Osteocyte (in vitro differentiated cells): ENCODE measurements at regions not wholly inside any gene's neighbourhood (a gene's known extent, or its start where the extent isn't known, plus 50 kb on each side); places are given as distances from the start of the nearest gene placed in this dataset.
"Not testable (repeated sequence)": the region's sequence is repeated elsewhere in the genome, so short reads cannot be mapped to it uniquely, and the experiment has no call there.

ENCODE experiments used
- DNase-seq: peaks from one replicate; pipeline ENCODE4 v3.0.0; 2021; ENCODE audit warnings: mixed read lengths; ENCODE audit not compliant: unreplicated experiment; ENCODE audit errors: extremely low spot score
- H3K27ac Mint-ChIP-seq: one replicate; pipeline ENCODE4 v1.8.0; 2021; ENCODE audit warnings: mild to moderate bottlenecking, mixed read lengths; ENCODE audit not compliant: unreplicated experiment
- H3K27me3 Mint-ChIP-seq: one replicate; pipeline ENCODE4 v1.8.0; 2021; ENCODE audit warnings: mixed read lengths; ENCODE audit not compliant: unreplicated experiment
- H3K36me3 Mint-ChIP-seq: one replicate; pipeline ENCODE4 v1.8.0; 2021; ENCODE audit warnings: mixed read lengths; ENCODE audit not compliant: unreplicated experiment
- H3K4me1 Mint-ChIP-seq: one replicate; pipeline ENCODE4 v1.8.0; 2021; ENCODE audit warnings: mixed read lengths; ENCODE audit not compliant: unreplicated experiment
- H3K4me3 Mint-ChIP-seq: one replicate; pipeline ENCODE4 v1.8.0; 2021; ENCODE audit warnings: mild to moderate bottlenecking, moderate library complexity, mixed read lengths; ENCODE audit not compliant: unreplicated experiment
- H3K9me3 Mint-ChIP-seq: one replicate; pipeline ENCODE4 v1.8.0; 2021; ENCODE audit warnings: mixed read lengths; ENCODE audit not compliant: unreplicated experiment
- CTCF ChIP-seq: fragments of 200-600 bp; sonication (generic); IDR thresholded peaks from 2 replicates; pipeline ENCODE4 v1.5.0; 2021; ENCODE audit warnings: antibody characterized with exemption, mild to moderate bottlenecking, moderate library complexity

- Mint-ChIP-seq H3K36me3 (no peaks in the 10 kb centered on the region), H3K4me3 (no peak overlapping the region), H3K4me1 (peaks cover 10% of the 10 kb centered on the region), H3K9me3 (peaks cover 5% of the 10 kb centered on the region), H3K27ac (no peak overlapping the region), H3K27me3 (peaks cover 31% of the 10 kb centered on the region)
- no peak for TF ChIP-seq CTCF
- DNase-seq: no peak
These were observed 73.5 kb upstream of the GJB6 start for GRCh38 chr13:20305587-20305986.

- not testable (repeated sequence) for H3K4me3 Mint-ChIP-seq, DNase-seq
These were observed 71.9 kb upstream of the GJB6 start for GRCh38 chr13:20304061-20304460.

DNA sequence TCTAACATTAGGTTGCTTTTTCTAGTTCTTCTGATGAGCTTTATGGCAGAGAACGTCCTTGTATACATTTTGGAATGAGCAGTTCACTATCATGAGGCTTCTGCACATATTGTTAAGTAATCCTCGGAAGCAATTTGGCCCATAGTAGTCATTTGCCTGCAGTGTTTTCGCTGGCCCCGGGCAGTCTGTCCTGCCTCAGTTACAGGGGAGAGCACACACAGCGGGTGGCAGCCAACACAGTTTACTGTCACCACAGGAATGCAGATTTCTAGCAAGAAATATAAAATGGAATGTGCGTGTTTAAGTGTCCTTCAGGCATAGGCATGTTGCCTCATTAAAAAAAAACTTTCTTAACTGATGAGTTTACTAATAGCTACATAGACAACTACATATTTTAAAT, 71.5 kb upstream of the GJB6 start:
- H3K36me3 Mint-ChIP-seq: no peaks in the 10 kb centered on the region

More at GRCh38 chr13:20304061-20304460, 71.9 kb upstream of the GJB6 start:
- not testable (repeated sequence) for H3K9me3 Mint-ChIP-seq, H3K4me1 Mint-ChIP-seq, H3K27ac Mint-ChIP-seq, H3K36me3 Mint-ChIP-seq
- H3K27me3 Mint-ChIP-seq: peaks cover 36% of the 10 kb centered on the region

GRCh38 chr13:20301403-20302071, 69.4 kb upstream of the GJB6 start:
- no peak for TF ChIP-seq CTCF

More for the DNA sequence above, 71.5 kb upstream of the GJB6 start:
- no peak overlapping the region for H3K27ac Mint-ChIP-seq
- peaks cover 36% of the 10 kb centered on the region for H3K27me3 Mint-ChIP-seq
- no peak for DNase-seq
- no peak for TF ChIP-seq CTCF
- H3K4me1 Mint-ChIP-seq: peaks cover 10% of the 10 kb centered on the region
- H3K9me3 Mint-ChIP-seq: peaks cover 5% of the 10 kb centered on the region
- no peak overlapping the region for H3K4me3 Mint-ChIP-seq

GRCh38 chr13:20301015-20301402, 68.9 kb upstream of the GJB6 start:
- TF ChIP-seq CTCF: no peak
- peaks cover 38% of the 10 kb centered on the region for H3K27me3 Mint-ChIP-seq
- H3K4me3 Mint-ChIP-seq: no peak overlapping the region
- DNase-seq: no peak
- H3K27ac Mint-ChIP-seq: no peak overlapping the region
- no peaks in the 10 kb centered on the region for H3K9me3 Mint-ChIP-seq
- peaks cover 10% of the 10 kb centered on the region for H3K4me1 Mint-ChIP-seq
- no peaks in the 10 kb centered on the region for H3K36me3 Mint-ChIP-seq

More at GRCh38 chr13:20301403-20302071, 69.4 kb upstream of the GJB6 start:
- Mint-ChIP-seq H3K36me3 (no peaks in the 10 kb centered on the region), H3K27me3 (peaks cover 35% of the 10 kb centered on the region), H3K27ac (no peak overlapping the region), H3K4me3 (no peak overlapping the region), H3K9me3 (no peaks in the 10 kb centered on the region), H3K4me1 (peaks cover 10% of the 10 kb centered on the region)
- no peak for DNase-seq
